NCI-H82 treated with DMSO at 0.1 percent for 48 hours (cell line): ENCODE measurements at regions not wholly inside any gene's neighbourhood (a gene's known extent, or its start where the extent isn't known, plus 50 kb on each side); places are given as distances from the start of the nearest gene placed in this dataset.
A peak's percentile ranks its signal among the peaks of the same experiment; 100 is the strongest.
"Not testable (repeated sequence)": the region's sequence is repeated elsewhere in the genome, so short reads cannot be mapped to it uniquely, and the experiment has no call there.

ENCODE experiments used
- DNase-seq: peaks from one replicate; lab custom pipeline; 2025; ENCODE audit not compliant: unreplicated experiment; lab: John Stamatoyannopoulos, UW

DNA sequence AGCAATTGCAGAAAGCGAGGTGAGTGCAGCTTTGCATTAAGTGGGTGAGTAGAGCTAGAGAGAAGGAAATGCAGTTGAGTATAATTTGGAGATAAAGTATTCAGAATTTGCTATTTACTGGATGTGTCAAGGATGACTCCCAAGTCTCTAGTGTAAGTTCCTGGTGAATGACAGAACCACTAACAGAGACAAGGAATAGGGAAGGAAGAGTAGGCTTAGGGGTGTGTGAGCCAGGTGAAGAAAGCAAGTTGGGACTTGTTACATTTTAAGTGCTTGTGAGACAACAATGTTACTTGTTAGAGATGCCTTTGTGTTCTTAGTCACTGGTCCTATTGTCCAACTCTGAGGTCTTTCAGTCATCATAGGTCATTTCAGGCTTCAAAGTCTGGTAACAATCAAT lies 70.8 kb downstream of the TBC1D26 start:
- not testable (repeated sequence) for DNase-seq

DNA sequence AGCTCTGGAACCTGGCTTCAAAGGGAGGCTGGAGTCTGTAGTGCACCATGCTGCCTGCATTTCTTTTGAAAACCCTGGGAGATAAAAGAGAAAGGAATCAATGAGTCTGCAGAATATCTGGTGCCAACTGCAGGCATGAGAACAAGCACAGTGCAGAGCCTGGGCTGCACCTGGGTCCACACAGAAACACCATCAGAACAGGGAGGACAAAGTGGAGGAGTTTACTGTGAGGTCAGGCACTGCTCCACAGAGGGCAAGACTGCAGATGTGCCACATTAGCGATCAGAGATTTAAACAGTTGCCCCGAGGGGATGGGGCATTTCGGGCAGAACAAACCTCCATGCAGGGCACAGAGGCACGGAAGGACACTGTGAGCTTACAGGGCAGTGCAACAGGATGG lies 74.7 kb downstream of the TBC1D26 start:
- not testable (repeated sequence) for DNase-seq

DNA sequence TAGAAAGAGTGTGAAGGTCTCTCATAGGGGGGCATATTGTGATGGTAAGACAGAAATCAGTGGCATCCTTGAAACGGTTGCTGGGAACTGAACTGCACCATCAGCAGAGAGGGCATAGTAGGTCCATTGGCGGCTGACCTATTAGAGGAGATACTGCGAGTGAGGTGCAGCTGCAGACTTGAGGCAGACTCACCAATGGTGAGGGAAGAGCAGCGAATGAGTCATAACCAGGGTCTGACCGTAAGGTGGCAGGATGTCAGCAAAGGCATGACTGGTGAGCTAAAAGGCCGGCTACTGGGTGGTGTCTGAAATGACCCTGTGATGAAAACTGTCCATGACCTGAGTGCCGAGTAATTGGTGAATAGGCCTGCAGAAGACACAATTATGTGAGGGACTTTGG lies 81.3 kb downstream of the TBC1D26 start:
- DNase-seq = not testable (repeated sequence)

DNA sequence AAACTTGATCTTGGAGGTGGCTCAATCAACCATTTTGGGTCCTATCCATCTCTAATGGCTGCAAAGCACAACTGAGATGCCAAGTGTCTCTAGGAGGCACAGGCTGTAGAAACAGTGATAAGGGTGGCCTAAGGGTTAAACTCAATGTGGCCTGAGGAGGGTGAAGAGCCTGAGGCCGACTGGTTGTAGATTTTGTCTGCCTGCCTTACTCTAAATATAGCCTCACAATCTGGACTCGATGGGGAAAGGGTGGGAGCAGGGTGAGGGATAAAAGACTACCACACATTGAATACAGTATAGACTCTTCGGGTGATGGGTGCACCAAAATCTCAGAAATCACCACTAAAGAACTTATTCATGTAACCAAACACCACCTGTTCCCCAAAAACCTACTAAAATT lies 81.9 kb downstream of the TBC1D26 start:
- DNase-seq = not testable (repeated sequence)

DNA sequence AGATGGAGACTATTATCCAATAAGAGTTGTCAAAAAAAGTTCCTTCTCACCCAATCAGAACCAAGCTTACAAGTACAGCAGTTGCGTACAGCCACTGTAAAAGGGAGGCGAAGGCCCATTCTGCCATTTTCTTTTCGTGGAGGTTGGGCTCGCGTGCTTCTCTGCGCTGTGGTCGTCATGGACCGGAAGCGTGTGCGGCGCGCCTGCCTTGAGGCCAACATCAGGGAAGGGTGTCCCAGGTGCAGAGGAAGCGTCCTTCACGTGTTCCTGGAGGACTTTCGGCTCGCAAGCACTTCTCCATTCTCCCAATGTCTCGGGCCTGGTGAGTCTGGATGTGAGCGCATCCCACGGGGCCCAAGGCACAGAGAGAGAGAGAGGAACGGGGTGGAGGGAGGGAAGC lies 85.8 kb downstream of the TBC1D26 start:
- DNase-seq = not testable (repeated sequence)

DNA sequence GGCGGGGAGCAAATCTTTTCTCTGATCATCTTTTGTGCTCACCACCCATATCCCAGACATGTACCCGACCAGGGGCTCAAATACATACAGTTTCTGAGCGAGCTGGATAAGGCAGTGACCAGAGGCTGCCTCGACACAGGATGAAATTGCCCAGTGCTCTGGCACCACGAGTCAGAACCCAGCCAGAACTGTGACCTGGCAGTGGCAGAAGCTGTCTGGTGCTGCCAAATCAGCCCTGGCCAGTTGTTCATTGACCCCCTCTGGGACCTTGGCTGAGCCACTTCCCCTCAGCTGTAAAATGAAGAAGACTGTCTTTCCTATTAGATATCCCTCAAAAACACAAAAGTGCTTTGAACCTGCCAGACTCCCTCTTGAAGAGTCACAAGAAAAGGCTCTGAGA lies 90.2 kb downstream of the TBC1D26 start:
- DNase-seq = not testable (repeated sequence)

DNA sequence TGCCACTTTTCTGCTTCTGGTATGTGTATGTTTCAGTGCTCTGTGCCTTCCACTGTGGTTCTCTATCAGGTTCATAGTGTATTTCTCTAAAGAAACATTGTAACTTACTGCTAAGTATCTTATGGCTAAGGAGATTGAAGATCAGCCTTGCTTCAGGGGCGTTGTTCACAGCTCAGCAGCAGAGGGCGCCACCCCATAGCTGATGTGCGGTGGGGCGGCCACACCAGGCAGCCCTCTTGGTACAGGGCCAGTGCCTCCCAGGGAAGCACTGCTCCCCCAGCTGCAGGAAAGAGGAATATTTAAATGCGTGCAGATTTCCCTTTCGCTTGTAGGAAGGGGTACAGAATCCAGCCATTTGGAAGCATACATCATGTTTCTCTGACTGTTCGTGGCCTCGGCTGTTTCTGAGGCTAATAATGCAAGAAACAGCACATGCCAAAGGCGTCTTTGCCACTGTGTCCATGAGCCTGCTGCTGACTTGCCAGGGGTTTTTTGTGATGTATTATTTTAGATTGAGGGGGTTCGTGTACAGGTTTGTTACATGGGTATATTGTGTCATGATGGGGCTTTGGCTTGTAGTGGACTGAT lies 96.7 kb downstream of the TBC1D26 start:
- DNase-seq = peak; percentile 57

DNA sequence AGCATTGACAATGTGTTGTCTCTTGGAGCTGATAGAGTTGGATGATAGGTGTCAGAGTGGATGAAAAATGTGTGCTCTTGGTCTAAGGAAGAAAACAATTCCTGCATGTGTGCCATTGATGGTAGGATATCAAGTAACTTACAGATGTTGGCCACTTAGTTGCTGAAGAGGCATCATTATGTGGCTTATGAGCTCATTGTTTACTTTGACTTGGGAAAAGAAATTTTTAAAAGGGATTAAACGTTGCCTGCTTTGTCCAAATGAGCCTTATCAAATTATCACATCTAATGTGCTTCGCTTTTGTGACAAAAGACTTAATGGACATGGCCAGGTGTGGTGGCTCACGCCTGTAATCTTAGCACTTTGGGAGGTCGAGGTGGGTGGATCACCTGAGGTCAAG lies 98.1 kb downstream of the TBC1D26 start:
- not testable (repeated sequence) for DNase-seq

DNA sequence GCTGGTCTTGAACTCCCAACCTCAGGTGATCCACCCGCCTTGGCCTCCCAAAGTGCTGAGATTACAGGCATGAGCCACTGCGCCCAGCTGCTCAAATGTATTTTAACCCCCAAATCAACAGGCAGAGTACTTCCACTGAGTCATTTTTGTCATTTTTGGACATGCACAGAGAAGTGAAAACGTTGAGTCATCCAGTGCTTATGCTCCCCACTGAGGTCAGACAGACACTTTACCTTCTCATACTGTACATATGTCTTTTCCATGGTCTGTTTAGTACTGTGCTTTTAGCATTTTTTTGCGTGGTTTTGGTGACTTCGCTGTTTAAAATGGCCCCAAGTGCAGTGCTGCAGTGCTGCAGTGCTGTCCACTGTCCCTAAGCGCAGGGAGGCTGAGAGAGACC lies 99.1 kb downstream of the TBC1D26 start:
- DNase-seq = not testable (repeated sequence)

DNA sequence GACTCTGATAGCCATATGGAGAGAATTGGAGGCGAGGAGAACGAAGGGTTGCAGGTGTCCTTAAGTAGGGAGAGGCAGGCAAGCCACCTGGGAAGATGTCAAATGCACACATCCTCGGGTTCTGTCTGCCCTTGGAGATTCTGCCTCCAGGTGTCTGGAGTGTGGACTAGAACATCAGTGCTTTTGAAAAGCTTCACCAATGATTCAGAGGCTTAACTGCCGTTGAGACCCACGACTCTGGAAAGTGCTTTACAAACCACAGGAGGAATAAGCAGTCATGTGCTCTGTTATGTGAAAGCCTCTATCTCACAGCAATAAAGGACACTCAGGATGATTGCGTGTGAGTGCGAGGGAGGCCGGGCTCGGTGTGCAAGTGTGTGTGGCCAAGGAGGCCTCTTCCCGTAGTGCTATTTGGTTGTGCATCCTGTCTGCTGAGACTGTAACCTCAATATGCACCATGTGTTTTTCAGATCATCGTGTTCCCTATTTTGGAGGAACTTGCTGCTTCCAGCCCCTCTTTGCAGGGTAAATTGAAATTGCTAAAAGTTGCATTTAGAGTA lies 100.9 kb downstream of the TBC1D26 start:
- DNase-seq = not testable (repeated sequence)

DNA sequence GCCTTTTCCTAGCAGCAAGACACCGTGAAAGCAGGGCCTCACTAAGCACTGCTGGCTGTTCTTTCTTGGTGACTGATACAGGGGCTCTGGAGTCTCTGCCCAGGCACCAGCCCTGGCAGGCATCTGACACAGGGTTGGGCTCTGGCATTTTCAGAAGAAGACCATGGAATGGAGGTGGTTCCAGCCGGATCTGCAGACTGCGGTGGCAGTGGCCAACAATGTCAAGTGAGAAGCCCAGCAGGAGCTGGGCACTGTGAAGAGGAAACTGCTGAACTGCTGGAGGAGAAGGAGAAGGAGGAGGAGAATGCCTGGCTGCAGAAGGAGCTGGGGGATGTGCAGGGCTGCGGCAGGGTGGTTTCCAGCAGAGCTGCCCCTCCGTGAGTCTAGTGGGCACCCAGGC lies 101.8 kb downstream of the TBC1D26 start:
- not testable (repeated sequence) for DNase-seq

DNA sequence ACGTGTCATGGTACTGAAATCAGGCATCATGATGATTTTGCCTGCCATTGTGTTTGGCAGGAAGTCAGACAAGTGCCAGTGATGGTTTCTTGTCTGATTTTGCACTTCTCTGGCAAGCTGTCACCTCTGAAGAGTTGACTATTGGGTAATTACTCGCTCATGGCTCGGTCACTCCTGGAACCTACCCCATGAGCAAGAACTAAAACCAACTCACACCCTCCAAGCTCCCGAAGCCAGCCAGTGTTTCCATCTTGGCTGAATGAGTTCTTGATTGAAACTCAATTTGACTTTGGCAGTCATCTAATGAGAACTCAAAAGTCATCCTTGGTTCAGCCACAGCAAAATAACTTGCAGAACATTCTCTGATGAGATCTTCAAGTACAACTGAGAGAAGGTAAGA lies 103.4 kb downstream of the TBC1D26 start:
- DNase-seq = not testable (repeated sequence)

DNA sequence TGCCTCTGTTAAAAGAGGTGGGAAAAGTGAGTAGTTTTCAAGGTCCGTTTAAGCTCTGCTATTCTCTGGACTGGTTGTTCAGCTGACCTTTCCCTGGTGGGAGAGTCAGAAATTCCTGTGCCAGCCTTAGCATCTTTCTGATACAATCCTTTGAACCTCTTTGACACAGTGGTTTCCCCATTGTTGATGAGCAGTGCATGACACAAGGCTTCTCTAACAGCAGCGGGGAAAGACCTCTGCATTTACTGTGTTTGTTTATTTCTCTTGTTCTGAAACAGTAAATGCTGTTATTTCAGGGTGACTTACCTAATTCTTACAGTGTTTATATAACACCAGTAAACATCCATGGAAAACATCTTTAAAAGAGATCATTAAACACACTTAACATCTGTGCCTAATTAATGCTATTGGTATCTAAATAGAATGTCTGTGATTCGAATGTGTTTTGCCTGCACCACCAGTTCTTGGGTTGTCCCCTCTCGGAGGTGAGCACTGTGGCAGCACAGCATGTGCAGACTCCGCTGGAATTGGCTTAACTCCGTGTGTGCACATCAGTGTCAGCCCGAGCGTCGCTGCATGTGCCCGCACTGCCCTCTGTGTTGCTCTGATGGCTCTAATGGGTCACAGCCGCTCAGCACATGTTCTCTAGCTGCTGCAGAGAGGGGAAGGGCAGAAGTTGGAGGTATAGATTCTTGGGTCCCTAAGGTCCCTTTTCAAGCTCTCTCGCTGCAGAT lies 104.3 kb downstream of the TBC1D26 start:
- not testable (repeated sequence) for DNase-seq

DNA sequence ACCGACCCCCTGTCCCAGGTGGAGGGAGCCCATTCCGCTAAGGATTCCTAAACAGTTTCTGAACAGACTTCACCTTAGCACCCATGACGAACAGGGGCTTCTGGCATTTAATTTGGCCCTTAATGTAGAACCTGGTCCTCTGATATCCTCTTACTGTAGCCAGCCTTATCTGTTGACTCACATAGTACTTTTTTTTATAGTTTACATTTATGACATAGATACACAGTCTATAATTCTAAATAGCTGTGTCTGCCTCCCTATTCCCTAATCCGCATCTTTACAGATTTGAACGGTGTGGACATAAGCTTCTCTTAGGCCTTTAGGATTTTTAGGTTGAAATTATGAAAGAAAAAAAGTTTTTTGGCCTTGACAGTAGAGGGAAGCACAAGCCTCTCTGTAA lies 104.9 kb downstream of the TBC1D26 start:
- not testable (repeated sequence) for DNase-seq

DNA sequence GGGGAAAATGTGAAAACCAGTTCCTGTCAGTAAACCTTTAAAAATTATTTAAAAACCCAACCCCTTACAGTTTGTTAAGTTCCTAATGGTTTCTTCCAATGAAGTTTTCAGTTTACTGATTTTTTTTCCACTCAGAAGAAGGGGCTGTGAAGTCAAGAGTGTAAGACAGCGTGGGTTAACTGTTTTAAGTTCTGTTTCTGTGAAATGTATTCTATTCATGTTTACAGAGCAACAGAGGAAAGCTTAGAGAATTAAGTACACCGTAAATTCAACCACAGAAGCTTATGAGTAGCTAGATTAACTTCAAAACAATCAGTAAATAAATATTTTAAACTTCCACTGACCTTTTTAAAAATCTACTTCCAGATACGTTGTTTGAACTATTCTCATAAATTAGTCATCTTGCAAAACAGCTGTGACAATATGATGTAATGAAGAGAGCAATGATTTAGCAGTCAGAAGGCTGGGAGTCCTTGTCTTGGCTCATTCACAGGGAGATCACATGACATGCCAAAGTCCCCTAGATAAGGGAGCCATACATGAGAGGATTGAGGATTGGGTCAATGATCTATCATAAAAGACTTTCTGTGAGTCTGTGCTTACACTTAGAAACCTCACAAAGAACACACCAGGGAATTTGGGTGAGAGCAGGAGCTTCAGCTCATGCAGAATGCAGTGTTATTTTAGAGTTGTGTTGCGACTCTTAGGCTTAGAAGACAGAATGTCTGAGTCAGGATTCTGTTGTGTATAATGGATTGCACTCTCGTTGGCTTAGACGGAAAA lies 97.3 kb upstream of the ADORA2B start:
- not testable (repeated sequence) for DNase-seq

DNA sequence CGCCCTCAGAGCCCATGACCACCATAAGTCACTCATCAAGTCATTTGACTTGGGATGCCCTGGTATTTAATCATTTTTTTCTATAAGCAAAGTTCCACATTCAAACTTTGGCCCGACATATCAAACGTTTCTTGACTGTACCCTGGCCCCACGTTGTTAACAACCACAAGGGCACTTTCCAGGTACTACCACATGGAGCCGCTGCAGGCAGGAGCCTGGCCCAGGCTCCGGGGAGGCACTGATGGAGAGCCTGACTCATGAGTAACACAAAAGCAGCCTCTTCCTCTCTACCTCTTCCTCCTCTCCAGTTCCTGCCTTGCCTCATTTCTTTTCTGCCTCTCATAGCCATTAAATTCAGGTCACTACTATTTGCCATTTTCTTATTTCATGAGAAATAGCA lies 95.9 kb upstream of the ADORA2B start:
- not testable (repeated sequence) for DNase-seq

DNA sequence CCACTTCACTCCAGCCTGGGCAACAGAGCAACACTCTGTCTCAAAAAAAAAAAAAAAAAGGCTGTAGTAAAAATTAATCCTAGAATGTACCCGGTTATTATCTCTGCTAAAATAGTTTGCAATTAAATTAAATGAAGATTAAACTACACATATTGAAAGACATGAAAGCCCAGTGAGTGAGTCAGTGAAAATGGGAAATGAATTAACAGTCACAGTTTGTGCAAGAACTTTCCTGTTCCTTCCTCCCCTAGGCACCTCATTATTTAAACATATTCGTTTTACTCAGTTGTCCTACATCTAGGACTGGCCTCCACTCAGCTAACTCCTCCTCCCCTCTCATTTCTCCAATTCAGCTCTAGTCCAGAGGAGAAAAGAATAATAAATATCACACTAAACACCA lies 94.9 kb upstream of the ADORA2B start:
- not testable (repeated sequence) for DNase-seq

DNA sequence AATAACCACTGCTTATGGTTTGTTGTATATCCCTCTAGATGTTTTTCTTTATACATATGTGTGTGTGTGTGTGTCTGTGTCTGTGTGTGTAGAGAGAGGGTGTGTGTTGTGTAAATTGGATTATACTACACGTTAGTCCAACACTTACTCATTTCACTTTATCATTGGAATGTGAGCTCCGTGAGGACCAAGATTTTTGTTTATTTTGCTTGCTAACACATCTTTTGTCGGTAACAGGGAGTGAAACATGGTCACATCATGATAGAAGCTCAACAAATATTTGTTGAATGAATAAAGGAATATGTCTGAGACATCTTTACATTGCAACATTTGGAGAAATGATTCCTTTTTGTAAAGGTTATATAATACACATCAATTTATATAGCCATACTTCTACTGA lies 94.2 kb upstream of the ADORA2B start:
- not testable (repeated sequence) for DNase-seq

DNA sequence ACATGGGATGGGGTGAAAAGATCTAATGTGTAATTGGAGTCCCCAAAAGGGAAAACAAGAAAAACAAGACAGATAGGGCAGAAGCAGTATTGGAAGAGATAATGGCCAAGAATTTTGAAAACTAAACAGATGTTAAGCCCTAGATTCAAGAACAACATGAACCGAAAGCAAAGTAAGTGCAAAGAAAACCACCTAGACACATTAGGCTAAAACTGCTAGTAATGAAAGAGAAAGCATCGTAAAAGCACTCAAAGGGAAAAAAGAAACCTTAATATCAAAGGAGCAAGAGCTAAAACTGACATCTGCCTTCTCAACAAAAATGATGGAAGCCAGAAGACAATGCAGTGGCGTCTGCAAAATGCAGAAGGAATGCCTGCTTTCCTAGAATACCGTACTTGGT lies 92.1 kb upstream of the ADORA2B start:
- not testable (repeated sequence) for DNase-seq

DNA sequence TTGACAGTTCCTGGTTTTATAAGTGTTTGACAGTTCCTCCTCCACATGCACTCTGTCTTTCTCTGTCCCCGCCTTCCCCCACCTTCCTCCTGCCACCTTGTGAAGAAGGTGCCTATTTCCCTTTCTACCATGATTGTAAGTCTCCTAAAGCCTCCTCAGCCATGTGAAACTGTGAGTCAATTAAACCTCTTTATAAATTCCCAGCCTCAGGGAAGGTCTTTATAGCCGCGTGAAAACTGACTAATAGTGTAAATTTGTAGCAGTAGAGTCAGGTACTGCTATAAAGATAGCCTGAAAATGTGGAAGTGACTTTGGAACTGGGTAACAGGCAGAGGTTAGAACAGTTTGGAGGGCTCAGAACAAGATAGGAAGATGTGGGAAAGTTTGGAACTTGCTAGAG lies 88.7 kb upstream of the ADORA2B start:
- DNase-seq = not testable (repeated sequence)

DNA sequence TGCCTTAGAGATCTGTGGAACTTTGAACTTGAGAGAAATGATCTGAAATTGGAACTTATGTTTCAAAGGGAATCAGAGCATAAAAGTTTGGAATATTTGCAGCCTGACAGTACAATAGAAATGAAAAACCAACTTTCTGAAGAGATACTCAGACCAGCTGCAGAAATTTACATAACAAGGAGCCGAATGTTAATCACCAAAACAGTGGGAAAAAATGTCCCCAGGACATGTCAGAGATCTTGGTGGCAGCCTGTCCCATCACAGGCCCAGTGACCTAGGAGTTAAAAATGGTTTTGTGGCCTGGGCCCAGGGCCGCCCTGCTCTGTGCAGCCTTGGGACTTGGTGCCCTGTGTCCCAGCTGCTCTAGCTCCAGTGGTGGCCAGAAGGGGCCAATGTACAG lies 88.2 kb upstream of the ADORA2B start:
- not testable (repeated sequence) for DNase-seq

DNA sequence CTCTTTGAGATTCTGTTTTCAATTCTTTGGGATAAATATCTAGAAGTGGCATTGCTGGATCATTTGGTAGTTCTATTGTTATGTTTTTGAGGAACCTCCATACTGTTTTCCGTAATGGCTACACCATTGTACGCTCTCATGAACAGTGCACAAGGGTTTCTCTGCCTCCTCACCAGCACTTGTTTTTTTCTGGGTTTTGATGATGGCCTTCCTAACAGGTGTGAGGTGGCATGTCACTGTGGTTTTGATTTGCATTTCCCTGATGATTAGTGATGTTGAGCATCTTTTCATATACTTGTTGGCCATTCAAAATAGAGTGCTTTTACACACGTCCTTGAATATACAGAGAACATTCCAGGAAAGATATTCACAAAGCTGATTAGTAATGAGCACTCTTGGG lies 86.8 kb upstream of the ADORA2B start:
- not testable (repeated sequence) for DNase-seq
